ENCODE measurements at regions not wholly inside any gene's neighbourhood (a gene's known extent, or its start where the extent isn't known, plus 50 kb on each side); places are given as distances from the start of the nearest gene placed in this dataset.

DNA sequence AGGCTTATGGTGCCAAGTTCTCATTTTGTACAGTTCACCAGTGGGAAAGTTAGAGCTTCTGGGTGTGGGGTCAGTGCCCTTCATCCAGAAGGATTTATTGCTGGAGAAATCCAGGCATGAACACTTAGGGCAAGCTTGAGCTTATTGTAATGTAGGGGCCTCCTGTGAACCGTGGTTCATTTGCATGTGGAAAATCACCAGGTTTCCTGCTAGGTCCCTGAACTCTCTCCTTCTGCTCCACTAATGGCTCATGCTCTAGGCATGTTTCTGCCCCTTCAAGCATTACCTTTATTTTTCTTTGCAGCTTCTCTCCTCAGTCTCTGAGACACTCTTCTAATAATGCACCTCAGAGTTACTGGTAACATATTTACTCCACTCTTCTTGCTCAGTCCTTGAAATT, 79.3 kb upstream of the FAM98A start:
- TF ChIP-seq FOXM1 (IDR thresholded peaks at IDR 0.05; ENCODE audit: low read depth), result no peak
- TF ChIP-seq, protein P1, sequence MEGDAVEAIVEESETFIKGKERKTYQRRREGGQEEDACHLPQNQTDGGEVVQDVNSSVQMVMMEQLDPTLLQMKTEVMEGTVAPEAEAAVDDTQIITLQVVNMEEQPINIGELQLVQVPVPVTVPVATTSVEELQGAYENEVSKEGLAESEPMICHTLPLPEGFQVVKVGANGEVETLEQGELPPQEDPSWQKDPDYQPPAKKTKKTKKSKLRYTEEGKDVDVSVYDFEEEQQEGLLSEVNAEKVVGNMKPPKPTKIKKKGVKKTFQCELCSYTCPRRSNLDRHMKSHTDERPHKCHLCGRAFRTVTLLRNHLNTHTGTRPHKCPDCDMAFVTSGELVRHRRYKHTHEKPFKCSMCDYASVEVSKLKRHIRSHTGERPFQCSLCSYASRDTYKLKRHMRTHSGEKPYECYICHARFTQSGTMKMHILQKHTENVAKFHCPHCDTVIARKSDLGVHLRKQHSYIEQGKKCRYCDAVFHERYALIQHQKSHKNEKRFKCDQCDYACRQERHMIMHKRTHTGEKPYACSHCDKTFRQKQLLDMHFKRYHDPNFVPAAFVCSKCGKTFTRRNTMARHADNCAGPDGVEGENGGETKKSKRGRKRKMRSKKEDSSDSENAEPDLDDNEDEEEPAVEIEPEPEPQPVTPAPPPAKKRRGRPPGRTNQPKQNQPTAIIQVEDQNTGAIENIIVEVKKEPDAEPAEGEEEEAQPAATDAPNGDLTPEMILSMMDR (IDR thresholded peaks at IDR 0.05), result no peak
- TF ChIP-seq YY1 (IDR thresholded peaks at IDR 0.05; ENCODE audit: low read depth), result no peak
- no peak for TF ChIP-seq CHD2 (IDR thresholded peaks at IDR 0.05; ENCODE audit: low read length, partially characterized antibody)
- TF ChIP-seq POLR2AphosphoS5 (IDR thresholded peaks at IDR 0.05; ENCODE audit: low read depth, low read length), result no peak
- no peak for TF ChIP-seq EZH2phosphoT487 (IDR thresholded peaks at IDR 0.05; ENCODE audit: borderline replicate concordance, low read depth)
- TF ChIP-seq NFIC (IDR thresholded peaks at IDR 0.05; ENCODE audit: borderline replicate concordance), result no peak
- TF ChIP-seq TEAD4 (IDR thresholded peaks at IDR 0.05; ENCODE audit: borderline replicate concordance, insufficient read depth), result no peak
- no peak for TF ChIP-seq RFX5 (IDR thresholded peaks at IDR 0.05; ENCODE audit: low read length)
- no peak for TF ChIP-seq SMC3 (IDR thresholded peaks at IDR 0.05; ENCODE audit: low read depth, low read length)
- TF ChIP-seq, protein P2, sequence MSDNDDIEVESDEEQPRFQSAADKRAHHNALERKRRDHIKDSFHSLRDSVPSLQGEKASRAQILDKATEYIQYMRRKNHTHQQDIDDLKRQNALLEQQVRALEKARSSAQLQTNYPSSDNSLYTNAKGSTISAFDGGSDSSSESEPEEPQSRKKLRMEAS (IDR thresholded peaks at IDR 0.05; ENCODE audit: low read depth), result no peak

Measured in SK-N-SH (cell line).